ENCODE measurements at regions not wholly inside any gene's neighbourhood (a gene's known extent, or its start where the extent isn't known, plus 50 kb on each side); places are given as distances from the start of the nearest gene placed in this dataset.

GRCh38 chr12:87818441-87818840, 210.8 kb downstream of the C12orf50 start:
- Histone ChIP-seq H3K4me3 (replicated peaks in 1 of 3; ENCODE audit: low read depth in 2 of 3, low read length in 3 of 3) (no peak overlapping the region), H2AFZ (ENCODE audit: insufficient read depth, low read depth, low read length, poor library complexity, severe bottlenecking) (no peak overlapping the region), H3K4me1 (ENCODE audit: control insufficient read depth in 1 of 2, insufficient read depth in 2 of 2, low read length in 2 of 2) (no peaks in the 10 kb centered on the region), H4K20me1 (ENCODE audit: insufficient read depth, low read length) (no peaks in the 10 kb centered on the region), H3K4me2 (replicated peaks; ENCODE audit: extremely low read depth, low read length, poor library complexity, severe bottlenecking) (no peak overlapping the region), H3K79me2 (ENCODE audit: insufficient read depth, low read length) (no peaks in the 10 kb centered on the region), H3K9me3 (replicated peaks in 1 of 2; ENCODE audit: control insufficient read depth in 1 of 2, insufficient read depth in 1 of 2, low read length in 2 of 2) (no peaks in the 10 kb centered on the region), H3K9ac (ENCODE audit: insufficient read depth, low read length, poor library complexity, severe bottlenecking) (no peak overlapping the region), H3K27me3 (ENCODE audit: control insufficient read depth in 2 of 2, insufficient read depth in 2 of 2, low read length in 2 of 2) (no peaks in the 10 kb centered on the region), H3K36me3 (replicated peaks in 1 of 2; ENCODE audit: control insufficient read depth in 1 of 2, insufficient read depth in 2 of 2, low read length in 2 of 2) (no peaks in the 10 kb centered on the region), H3K27ac (ENCODE audit: low read depth in 1 of 2, low read length in 2 of 2) (no peak overlapping the region)
- Mint-ChIP-seq H3K9me3 (peaks cover 0 to 6% (median 0%) of the 10 kb centered on the region in 7 donors), H3K27ac (no peak overlapping the region), H3K27me3 (ENCODE audit: low read depth in 3 of 3) (no peaks in the 10 kb centered on the region), H3K4me1 (no peaks in the 10 kb centered on the region), H3K36me3 (no peaks in the 10 kb centered on the region), H3K4me3 (no peak overlapping the region)
- TF ChIP-seq CTCF (IDR thresholded peaks at IDR 0.05): no peak
- DNase-seq: no peak
- intact Hi-C loops (cut with micrococcal nuclease): no loop called here

- Mint-ChIP-seq H3K9me3 (peaks cover 0 to 6% (median 2%) of the 10 kb centered on the region in 7 donors), H3K4me3 (no peak overlapping the region), H3K27me3 (ENCODE audit: low read depth in 3 of 3) (no peaks in the 10 kb centered on the region), H3K36me3 (no peaks in the 10 kb centered on the region), H3K27ac (no peak overlapping the region), H3K4me1 (no peaks in the 10 kb centered on the region)
- Histone ChIP-seq H3K4me1 (ENCODE audit: control insufficient read depth in 1 of 2, insufficient read depth in 2 of 2, low read length in 2 of 2) (no peaks in the 10 kb centered on the region), H3K36me3 (replicated peaks in 1 of 2; ENCODE audit: control insufficient read depth in 1 of 2, insufficient read depth in 2 of 2, low read length in 2 of 2) (no peaks in the 10 kb centered on the region), H2AFZ (ENCODE audit: insufficient read depth, low read depth, low read length, poor library complexity, severe bottlenecking) (no peak overlapping the region), H3K9me3 (replicated peaks in 1 of 2; ENCODE audit: control insufficient read depth in 1 of 2, insufficient read depth in 1 of 2, low read length in 2 of 2) (no peaks in the 10 kb centered on the region), H3K4me3 (replicated peaks in 1 of 3; ENCODE audit: low read depth in 2 of 3, low read length in 3 of 3) (no peak overlapping the region), H3K4me2 (replicated peaks; ENCODE audit: extremely low read depth, low read length, poor library complexity, severe bottlenecking) (no peak overlapping the region), H4K20me1 (ENCODE audit: insufficient read depth, low read length) (no peaks in the 10 kb centered on the region), H3K9ac (ENCODE audit: insufficient read depth, low read length, poor library complexity, severe bottlenecking) (no peak overlapping the region), H3K79me2 (ENCODE audit: insufficient read depth, low read length) (no peaks in the 10 kb centered on the region), H3K27ac (ENCODE audit: low read depth in 1 of 2, low read length in 2 of 2) (no peak overlapping the region), H3K27me3 (ENCODE audit: control insufficient read depth in 2 of 2, insufficient read depth in 2 of 2, low read length in 2 of 2) (no peaks in the 10 kb centered on the region)
- intact Hi-C loops (cut with micrococcal nuclease): no loop called here
- TF ChIP-seq CTCF (IDR thresholded peaks at IDR 0.05): no peak
- DNase-seq: no peak
- WGBS (ENCODE audit: insufficient coverage): 89% methylated on average over 5 of the region's 6 CpGs
Measured at GRCh38 chr12:87815771-87816585, 213.2 kb downstream of the C12orf50 start.

Data from CD14-positive monocyte (primary cell).